HCT116 (cell line): ENCODE measurements at regions not wholly inside any gene's neighbourhood (a gene's known extent, or its start where the extent isn't known, plus 50 kb on each side); places are given as distances from the start of the nearest gene placed in this dataset.

Experiments
- ATAC-seq: fragments of 200-7000 bp; cut with Tn5 transposase; 2 replicates; pipeline ENCODE4 v1.9.1; 2020; ENCODE audit warnings: mild to moderate bottlenecking, moderate library complexity
- BruUV-seq: library from RNA; stranded (reverse); fragments of 400-500 nt; replicated peaks from 2 replicates; lab custom pipeline; 2021; lab: Mats Ljungman, UMichigan
- CTCF ChIA-PET: fragments of 300-600 bp; sonication (Branson Sonifier 250); formaldehyde crosslinking; loops from one replicate; lab custom pipeline; 2021; ENCODE audit warnings: antibody characterized with exemption; lab: Charles Lee
- POLR2A ChIA-PET: fragments of 300-600, 350-600 bp; sonication (Branson Sonifier 250); formaldehyde crosslinking; loops from one replicate; lab custom pipeline; 2021; ENCODE audit warnings: antibody characterized with exemption; lab: Charles Lee
- RAD21 ChIA-PET, 2 experiments: fragments of 300-600 bp; sonication (Branson Sonifier 250); formaldehyde crosslinking; loops; one replicate each; lab custom pipeline; 2023; ENCODE audit warnings: low total read pairs in 2 of 2; ENCODE audit not compliant: uncharacterized antibody in 2 of 2, unreplicated experiment in 2 of 2, low non-redundant PET in 1 of 2; lab: Charles Lee
- DNase-seq: peaks from one replicate; pipeline ENCODE4 v3.0.0-alpha.2; 2010; ENCODE audit warnings: low read depth, low spot score
- H2AFZ ChIP-seq: fragments of 200-600 bp; shearing (Covaris generic), sonication (generic); 2 replicates; pipeline ENCODE4 v1.6.1; 2017; ENCODE audit warnings: low read depth, mixed run types, mixed read lengths, antibody characterized with exemption, low read length; ENCODE audit not compliant: poor library complexity, severe bottlenecking
- H3K27ac ChIP-seq: 2 replicates; pipeline ENCODE4 v1.5.1; 2012; ENCODE audit warnings: low read depth, low read length
- H3K27me3 ChIP-seq: fragments of 200-600 bp; sonication (generic); 2 replicates; pipeline ENCODE4 v1.6.1; 2016; ENCODE audit warnings: mixed run types, low read length, mixed read lengths; ENCODE audit not compliant: insufficient read depth
- H3K36me3 ChIP-seq, 2 experiments: fragments of 200-500 bp in 1 of 2; fragments of 200-600 bp in 1 of 2; sonication (Bioruptor generic) in 1 of 2; sonication (generic) in 1 of 2; 2 replicates each; pipeline versions ENCODE4 v1.5.1 to v1.6.1; 2014 to 2016; ENCODE audit warnings: low read length in 2 of 2, inconsistent platforms in 1 of 2, mixed read lengths in 1 of 2, mixed run types in 1 of 2; ENCODE audit not compliant: insufficient read depth in 2 of 2, control insufficient read depth in 1 of 2
- H3K4me1 ChIP-seq, 2 experiments: fragments of 200-600 bp in 1 of 2; sonication (generic) in 1 of 2; 2 replicates each; pipeline versions ENCODE4 v1.5.1 to v1.6.1; 2012 to 2017; ENCODE audit warnings: low read length in 2 of 2, inconsistent platforms in 1 of 2, mild to moderate bottlenecking in 1 of 2, mixed read lengths in 1 of 2, mixed run types in 1 of 2, moderate library complexity in 1 of 2; ENCODE audit not compliant: insufficient read depth in 2 of 2, control insufficient read depth in 1 of 2
- H3K4me2 ChIP-seq: fragments of 200-600 bp; sonication (generic); 2 replicates; pipeline ENCODE4 v1.6.1; 2017; ENCODE audit warnings: mixed run types, low read length, mixed read lengths
- H3K4me3 ChIP-seq, 2 experiments: fragments of 200-600 bp in 1 of 2; sonication (generic) in 1 of 2; replicated peaks in 1 of 2; 2 replicates each; pipeline ENCODE4 v1.5.1; 2011 to 2016; ENCODE audit warnings: low read length in 2 of 2, control low read depth in 1 of 2, low read depth in 1 of 2, mild to moderate bottlenecking in 1 of 2, mixed read lengths in 1 of 2, mixed run types in 1 of 2
- H3K79me2 ChIP-seq: fragments of 200-600 bp; sonication (generic); 2 replicates; pipeline ENCODE4 v1.6.1; 2017; ENCODE audit warnings: mild to moderate bottlenecking, mixed run types, low read length, moderate library complexity, mixed read lengths; ENCODE audit not compliant: insufficient read depth
- H3K9ac ChIP-seq: fragments of 200-600 bp; sonication (generic); 2 replicates; pipeline ENCODE4 v1.6.1; 2016; ENCODE audit warnings: low read length, mixed read lengths
- H3K9me2 ChIP-seq: fragments of 200-600 bp; sonication (generic), shearing (Covaris generic); 2 replicates; pipeline ENCODE4 v1.6.1; 2017; ENCODE audit warnings: mixed run types, mild to moderate bottlenecking, moderate library complexity; ENCODE audit not compliant: insufficient read depth
- H3K9me3 ChIP-seq, 2 experiments: fragments of 200-500 bp in 1 of 2; fragments of 200-600 bp in 1 of 2; sonication (Bioruptor generic) in 1 of 2; sonication (generic) in 1 of 2; 2 replicates each; pipeline ENCODE4 v1.6.1; 2014 to 2017; ENCODE audit warnings: low read length in 2 of 2, mixed read lengths in 2 of 2, inconsistent platforms in 1 of 2, low read depth in 1 of 2, mild to moderate bottlenecking in 1 of 2, mixed run types in 1 of 2, moderate library complexity in 1 of 2; ENCODE audit not compliant: control insufficient read depth in 1 of 2, insufficient read depth in 1 of 2
- H4K20me1 ChIP-seq: fragments of 200-600 bp; sonication (generic), shearing (Covaris generic); 2 replicates; pipeline ENCODE4 v1.6.1; 2017; ENCODE audit warnings: mixed run types, mild to moderate bottlenecking, moderate library complexity; ENCODE audit not compliant: insufficient read depth
- CEBPB ChIP-seq: IDR thresholded peaks from 2 replicates; pipeline ENCODE4 v1.6.1; 2012; ENCODE audit warnings: low read depth
- EGR1 ChIP-seq: IDR thresholded peaks from 2 replicates; pipeline ENCODE4 v1.6.1; 2012; ENCODE audit warnings: low read depth
- EZH2 ChIP-seq: fragments of 200-600 bp; sonication (generic); IDR thresholded peaks from 2 replicates; pipeline ENCODE4 v1.6.1; 2017; ENCODE audit warnings: antibody characterized with exemption, mixed run types
- FOSL1 ChIP-seq: IDR thresholded peaks from 2 replicates; pipeline ENCODE4 v1.6.1; 2012; ENCODE audit warnings: low read depth
- JUND ChIP-seq: IDR thresholded peaks from 2 replicates; pipeline ENCODE4 v1.6.1; 2012
- POLR2A ChIP-seq: IDR thresholded peaks from 2 replicates; pipeline ENCODE4 v1.7.0; 2011; ENCODE audit warnings: borderline replicate concordance; ENCODE audit not compliant: insufficient read depth, insufficient read length; ENCODE audit errors: extremely low read depth
- POLR2AphosphoS5 ChIP-seq: IDR thresholded peaks from 2 replicates; pipeline ENCODE4 v1.6.1; 2011; ENCODE audit warnings: mild to moderate bottlenecking, low read depth, low read length, moderate library complexity
- RAD21 ChIP-seq: IDR thresholded peaks from 2 replicates; pipeline ENCODE4 v1.6.1; 2012; ENCODE audit warnings: low read depth, mild to moderate bottlenecking
- TCF7L2 ChIP-seq: IDR thresholded peaks from 2 replicates; pipeline ENCODE4 v1.7.0; 2011; ENCODE audit warnings: borderline replicate concordance, inconsistent platforms; ENCODE audit not compliant: insufficient read depth, insufficient read length; ENCODE audit errors: extremely low read depth
- YY1 ChIP-seq: IDR thresholded peaks from 2 replicates; pipeline ENCODE4 v1.6.1; 2011; ENCODE audit warnings: low read length, low read depth, moderate library complexity, mild to moderate bottlenecking; ENCODE audit not compliant: insufficient replicate concordance; ENCODE audit errors: extremely low read depth
- ZFX ChIP-seq: fragments of 450-650 bp; IDR thresholded peaks from 2 replicates; pipeline ENCODE4 v1.6.1; 2017
- intact Hi-C: fragments of 100-400 bp; cut with micrococcal nuclease; formaldehyde crosslinking; loops from 2 replicates; pipeline ENCODE4 v1.10.0; 2022
- TF ChIP-seq, protein P1 (sequence below), 3 experiments: fragments of 200-600 bp in 1 of 3; sonication (generic) in 1 of 3; IDR thresholded peaks in 2 of 3; conservative IDR thresholded peaks in 1 of 3; 2 replicates each; pipeline ENCODE4 v1.5.1; 2012 to 2017; ENCODE audit warnings: low read depth in 2 of 3, low read length in 2 of 3, antibody characterized with exemption in 1 of 3, borderline replicate concordance in 1 of 3, control low read depth in 1 of 3, mild to moderate bottlenecking in 1 of 3, mixed read lengths in 1 of 3, mixed run types in 1 of 3, moderate library complexity in 1 of 3; ENCODE audit not compliant: insufficient read depth in 1 of 3
- TF ChIP-seq, protein P2 (sequence below): IDR thresholded peaks from 2 replicates; pipeline ENCODE4 v1.6.1; 2012
- TF ChIP-seq, protein P3 (sequence below): IDR thresholded peaks from 2 replicates; pipeline ENCODE4 v1.6.1; 2012

DNA sequence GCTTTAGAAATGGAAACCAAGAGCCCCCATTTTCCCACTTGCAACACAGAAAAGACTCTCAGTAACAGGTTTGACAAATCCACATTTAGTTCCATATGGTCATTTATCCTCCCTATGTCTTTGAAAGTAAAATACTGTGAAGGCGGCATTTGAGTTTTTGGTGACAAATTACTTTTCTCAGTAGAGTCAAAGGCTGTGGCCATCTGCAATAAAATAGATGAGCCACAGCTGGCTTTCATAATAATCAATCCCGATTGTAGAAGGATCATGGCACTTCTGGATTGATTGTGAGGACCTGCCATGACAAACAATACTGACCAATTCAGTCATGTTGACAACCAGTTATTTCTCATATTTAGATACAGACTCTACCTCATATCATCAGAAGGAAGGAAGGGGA lies 512.0 kb upstream of the ADGRL2 start:
- no peak for TF ChIP-seq ZFX
- TF ChIP-seq, protein P1, sequence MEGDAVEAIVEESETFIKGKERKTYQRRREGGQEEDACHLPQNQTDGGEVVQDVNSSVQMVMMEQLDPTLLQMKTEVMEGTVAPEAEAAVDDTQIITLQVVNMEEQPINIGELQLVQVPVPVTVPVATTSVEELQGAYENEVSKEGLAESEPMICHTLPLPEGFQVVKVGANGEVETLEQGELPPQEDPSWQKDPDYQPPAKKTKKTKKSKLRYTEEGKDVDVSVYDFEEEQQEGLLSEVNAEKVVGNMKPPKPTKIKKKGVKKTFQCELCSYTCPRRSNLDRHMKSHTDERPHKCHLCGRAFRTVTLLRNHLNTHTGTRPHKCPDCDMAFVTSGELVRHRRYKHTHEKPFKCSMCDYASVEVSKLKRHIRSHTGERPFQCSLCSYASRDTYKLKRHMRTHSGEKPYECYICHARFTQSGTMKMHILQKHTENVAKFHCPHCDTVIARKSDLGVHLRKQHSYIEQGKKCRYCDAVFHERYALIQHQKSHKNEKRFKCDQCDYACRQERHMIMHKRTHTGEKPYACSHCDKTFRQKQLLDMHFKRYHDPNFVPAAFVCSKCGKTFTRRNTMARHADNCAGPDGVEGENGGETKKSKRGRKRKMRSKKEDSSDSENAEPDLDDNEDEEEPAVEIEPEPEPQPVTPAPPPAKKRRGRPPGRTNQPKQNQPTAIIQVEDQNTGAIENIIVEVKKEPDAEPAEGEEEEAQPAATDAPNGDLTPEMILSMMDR (IDR thresholded peaks at IDR 0.05 in 2 of 3, conservative IDR thresholded peaks at IDR 0.05 in 1 of 3; ENCODE audit: borderline replicate concordance in 1 of 3, insufficient read depth in 1 of 3, low read depth in 2 of 3, low read length in 2 of 3), result no peak
- no peak for TF ChIP-seq EZH2
- TF ChIP-seq EGR1, result no peak
- no peak for TF ChIP-seq RAD21
- TF ChIP-seq FOSL1, result no peak
- no peak for TF ChIP-seq TCF7L2
- TF ChIP-seq CEBPB, result no peak
- no peaks in the 10 kb centered on the region for H3K79me2 ChIP-seq
- H3K27ac ChIP-seq, result no peak overlapping the region
- intact Hi-C loops, result no loop called here
- no peak overlapping the region for H3K4me3 ChIP-seq
- no peak overlapping the region for H3K4me2 ChIP-seq
- H2AFZ ChIP-seq, result no peak overlapping the region
- ChIA-PET CTCF (no interaction called here), RAD21 (no interaction called here), POLR2A (no interaction called here)
- H3K36me3 ChIP-seq, result no peaks in the 10 kb centered on the region
- H3K4me1 ChIP-seq, result no peaks in the 10 kb centered on the region
- H4K20me1 ChIP-seq, result no peaks in the 10 kb centered on the region
- ATAC-seq (no peak), DNase-seq (no peak)
- BruUV-seq, result no TSS peak
- no peaks in the 10 kb centered on the region for H3K9me2 ChIP-seq
- no peaks in the 10 kb centered on the region for H3K27me3 ChIP-seq
- H3K9me3 ChIP-seq, result no peaks in the 10 kb centered on the region
- H3K9ac ChIP-seq, result no peak overlapping the region

DNA sequence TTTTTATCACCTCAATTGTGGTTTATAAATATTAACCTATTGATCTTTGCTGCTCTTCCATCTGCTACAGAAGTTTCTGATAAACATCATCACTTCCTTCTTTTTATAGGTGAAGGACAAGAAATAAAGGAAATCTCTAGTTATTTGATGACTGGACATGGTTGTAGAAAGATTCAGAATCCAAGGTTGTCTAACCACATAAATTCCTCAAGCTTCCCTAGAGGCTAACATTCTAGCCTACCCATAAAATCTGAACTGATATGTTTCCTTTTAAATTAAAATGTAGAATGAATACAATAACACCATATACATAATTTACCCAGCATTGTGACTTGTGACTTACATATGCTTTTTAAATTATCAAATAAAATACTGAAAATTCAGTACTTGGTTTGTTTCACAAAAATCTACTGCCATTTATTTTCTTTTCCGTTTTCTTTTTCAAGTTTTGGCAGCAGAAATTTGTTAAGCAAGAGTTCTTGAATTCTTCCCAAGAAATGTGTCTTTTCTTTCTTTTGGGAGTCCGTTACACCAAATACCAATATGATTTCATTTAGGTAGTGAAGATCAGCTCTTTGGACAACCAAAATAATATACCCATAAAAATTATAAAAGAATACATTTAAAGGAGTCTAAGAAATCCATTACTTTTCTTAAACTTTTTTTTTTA lies 513.2 kb upstream of the ADGRL2 start:
- no peaks in the 10 kb centered on the region for H3K27me3 ChIP-seq
- DNase-seq, result no peak
- TF ChIP-seq POLR2A (no peak), ZFX (no peak), JUND (no peak), POLR2AphosphoS5 (no peak), YY1 (no peak)
- TF ChIP-seq, protein P2, sequence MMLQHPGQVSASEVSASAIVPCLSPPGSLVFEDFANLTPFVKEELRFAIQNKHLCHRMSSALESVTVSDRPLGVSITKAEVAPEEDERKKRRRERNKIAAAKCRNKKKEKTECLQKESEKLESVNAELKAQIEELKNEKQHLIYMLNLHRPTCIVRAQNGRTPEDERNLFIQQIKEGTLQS, result no peak
- TF ChIP-seq, protein P3, sequence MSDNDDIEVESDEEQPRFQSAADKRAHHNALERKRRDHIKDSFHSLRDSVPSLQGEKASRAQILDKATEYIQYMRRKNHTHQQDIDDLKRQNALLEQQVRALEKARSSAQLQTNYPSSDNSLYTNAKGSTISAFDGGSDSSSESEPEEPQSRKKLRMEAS, result no peak
- TF ChIP-seq, protein P1 (IDR thresholded peaks at IDR 0.05 in 2 of 3, conservative IDR thresholded peaks at IDR 0.05 in 1 of 3; ENCODE audit: borderline replicate concordance in 1 of 3, insufficient read depth in 1 of 3, low read depth in 2 of 3, low read length in 2 of 3), result no peak

More for the DNA sequence above, 513.2 kb upstream of the ADGRL2 start:
- POLR2A ChIA-PET, result no interaction called here
- RAD21 ChIA-PET, result no interaction called here
- intact Hi-C loops, result no loop called here
- no peaks in the 10 kb centered on the region for H3K9me2 ChIP-seq
- no peak overlapping the region for H3K4me3 ChIP-seq
- H3K79me2 ChIP-seq, result no peaks in the 10 kb centered on the region
- H4K20me1 ChIP-seq, result no peaks in the 10 kb centered on the region
- no peaks in the 10 kb centered on the region for H3K4me1 ChIP-seq
- H2AFZ ChIP-seq, result no peak overlapping the region
- no peak for ATAC-seq
- no peak overlapping the region for H3K4me2 ChIP-seq
- no peaks in the 10 kb centered on the region for H3K9me3 ChIP-seq
- no peak overlapping the region for H3K9ac ChIP-seq
- no TSS peak for BruUV-seq
- CTCF ChIA-PET, result no interaction called here
- no peaks in the 10 kb centered on the region for H3K36me3 ChIP-seq
- no peak overlapping the region for H3K27ac ChIP-seq
